HPDE6-E6E7 (cell line): ENCODE measurements at regions not wholly inside any gene's neighbourhood (a gene's known extent, or its start where the extent isn't known, plus 50 kb on each side); places are given as distances from the start of the nearest gene placed in this dataset.
"Not testable (repeated sequence)": the region's sequence is repeated elsewhere in the genome, so short reads cannot be mapped to it uniquely, and the experiment has no call there.

Experiments used
- DNase-seq: peaks from one replicate; pipeline ENCODE4 v3.0.0; 2011; ENCODE audit warnings: missing footprints; ENCODE audit errors: extremely low spot score

DNA sequence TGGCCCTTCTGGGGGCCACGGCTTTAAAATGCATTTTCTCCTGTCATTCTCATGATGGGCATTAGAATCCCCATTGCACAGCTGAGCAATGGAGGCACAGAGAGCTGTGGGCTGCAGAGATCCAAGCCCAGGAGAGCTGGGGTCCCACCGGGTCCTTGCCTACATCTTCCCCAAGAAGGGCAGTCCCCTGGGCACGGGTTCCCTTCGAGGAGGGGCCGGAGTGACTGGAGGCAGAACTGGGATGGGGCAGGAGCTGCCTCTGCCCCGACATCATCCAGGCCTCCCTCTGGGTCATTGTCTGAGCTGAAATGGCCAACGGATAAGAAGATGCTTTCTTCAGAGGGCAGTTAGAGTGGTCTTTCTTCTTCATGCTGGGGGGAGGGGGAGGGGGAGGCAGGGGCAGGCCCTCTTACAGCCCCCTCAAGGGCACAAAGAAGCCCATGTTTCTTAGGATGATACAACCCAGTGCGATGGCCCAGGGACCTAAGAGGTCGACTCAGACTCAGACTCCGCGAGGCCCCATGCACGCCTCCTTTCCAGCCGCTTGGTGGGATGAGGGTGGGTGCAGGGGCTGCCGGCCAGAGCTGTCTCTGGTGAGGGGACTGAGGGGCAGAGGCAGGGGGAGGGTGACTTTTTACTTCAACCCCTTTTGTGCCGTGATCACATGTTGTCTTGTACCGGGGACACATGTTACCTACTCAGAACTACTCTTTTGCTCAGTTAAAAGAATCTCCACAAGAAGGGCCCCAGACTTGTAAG lies 112.4 kb upstream of the IRX2 start:
- DNase-seq: no peak

DNA sequence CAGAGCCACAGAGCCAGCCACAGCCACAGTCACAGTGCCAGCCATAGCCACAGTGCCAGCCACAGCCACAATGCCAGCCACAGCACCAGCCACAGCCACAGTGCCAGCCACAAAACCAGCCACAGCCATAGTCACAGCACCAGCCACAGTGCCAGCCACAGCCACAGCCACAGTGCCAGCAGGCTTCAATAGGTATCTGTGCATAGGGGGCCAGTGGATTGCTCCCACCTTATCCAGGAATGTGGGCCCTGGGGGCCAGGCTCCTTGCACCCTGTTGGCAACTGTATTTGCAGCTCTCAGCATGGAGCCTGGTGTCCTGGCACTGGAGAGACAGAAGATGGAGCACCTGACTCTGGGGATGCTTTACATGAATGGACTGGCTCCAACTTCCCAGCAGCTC lies 111.7 kb upstream of the IRX2 start:
- DNase-seq: no peak

DNA sequence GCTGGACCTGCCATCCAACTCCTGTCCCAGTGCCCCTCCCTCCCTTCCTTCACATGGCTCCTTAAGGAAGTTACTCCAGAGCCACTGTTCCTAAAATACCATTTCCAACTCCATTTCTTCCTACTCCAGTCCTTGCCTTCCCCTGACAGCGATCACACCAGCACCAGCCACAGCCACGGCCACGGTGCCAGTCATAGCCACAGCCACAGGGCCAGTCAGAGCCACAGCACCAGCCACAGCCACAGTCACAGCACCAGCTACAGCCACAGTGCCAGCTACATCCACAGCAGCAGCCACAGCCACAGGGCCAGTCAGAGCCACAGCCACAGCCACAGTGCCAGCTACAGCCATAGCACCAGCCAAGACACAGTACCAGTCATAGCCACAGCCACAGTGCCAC lies 110.7 kb upstream of the IRX2 start:
- DNase-seq: not testable (repeated sequence)

DNA sequence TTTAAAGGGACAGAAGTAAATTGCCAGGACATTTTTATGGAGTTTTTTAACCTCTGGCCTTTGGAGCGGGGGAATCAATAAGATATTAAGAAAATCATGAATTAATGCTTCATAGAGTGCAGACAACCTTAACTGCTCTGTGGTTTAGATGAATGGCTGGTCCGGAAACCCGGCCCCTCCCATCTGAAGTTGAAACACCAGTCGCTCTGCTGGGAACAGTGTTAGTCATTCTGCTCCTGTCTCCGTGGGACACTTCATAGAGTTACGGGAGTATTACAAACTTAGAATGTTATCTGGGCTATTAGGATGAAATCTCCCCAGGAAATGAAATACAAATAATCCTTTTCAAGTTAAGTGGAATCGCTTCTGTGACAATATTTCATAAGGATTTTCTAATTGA lies 110.1 kb upstream of the IRX2 start:
- DNase-seq: no peak

DNA sequence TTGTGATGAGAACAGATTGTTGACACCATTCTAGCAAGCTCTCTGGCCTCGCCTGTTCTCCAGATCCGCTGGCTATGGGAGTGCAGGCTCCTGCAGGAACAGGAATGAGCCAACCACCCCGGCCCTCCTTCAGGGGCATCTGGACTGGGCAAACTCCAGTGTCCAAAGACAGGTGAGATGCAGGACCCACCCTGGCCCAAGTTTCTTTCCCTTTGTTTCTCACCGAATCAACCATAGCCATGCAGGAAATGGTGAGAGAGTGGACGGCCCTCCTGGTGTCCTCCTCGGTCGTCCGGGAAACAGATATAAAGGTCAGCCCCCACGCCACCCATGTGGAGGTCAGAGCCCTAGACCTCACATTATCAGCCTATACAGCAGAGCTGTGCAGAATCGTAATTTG lies 108.6 kb upstream of the IRX2 start:
- no peak for DNase-seq

DNA sequence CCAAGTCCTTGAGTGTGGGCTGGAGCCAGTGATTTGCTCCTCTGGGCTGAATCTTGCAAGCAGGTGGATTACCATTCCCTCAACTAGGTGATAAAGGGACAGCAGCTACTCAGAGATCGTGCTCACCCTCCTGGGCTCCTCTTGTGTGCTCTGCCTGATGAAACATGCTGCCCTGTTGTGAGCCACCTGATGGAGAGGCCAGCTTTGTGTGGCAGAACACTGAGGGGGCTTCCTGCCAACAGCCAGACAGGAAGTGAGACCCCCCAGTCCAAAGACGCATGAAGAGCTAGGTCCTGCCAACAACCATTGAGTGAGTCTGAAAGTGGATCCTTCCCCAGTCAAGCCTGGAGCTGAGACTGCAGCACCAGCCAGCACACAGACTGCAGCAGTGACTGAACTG lies 106.4 kb upstream of the IRX2 start:
- no peak for DNase-seq

DNA sequence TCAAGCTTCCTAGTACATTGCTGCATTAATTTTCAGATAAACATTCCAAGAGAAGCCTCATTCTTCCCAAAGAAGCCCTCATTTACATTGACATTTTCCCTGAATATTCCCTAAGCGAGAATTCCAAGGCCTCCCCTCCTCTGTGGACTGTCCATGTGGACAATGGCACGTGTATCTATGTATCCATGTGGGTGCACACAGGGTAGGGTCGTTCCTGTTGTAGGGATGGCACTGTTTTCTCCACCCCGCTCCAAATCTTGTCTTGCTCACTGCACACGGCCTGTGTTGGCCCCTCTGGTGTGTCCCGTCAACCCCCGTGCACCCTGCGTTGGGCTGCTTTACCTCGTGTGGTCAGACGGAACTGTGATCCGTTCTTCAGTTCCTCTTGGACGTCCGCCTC lies 104.7 kb upstream of the IRX2 start:
- DNase-seq: no peak

DNA sequence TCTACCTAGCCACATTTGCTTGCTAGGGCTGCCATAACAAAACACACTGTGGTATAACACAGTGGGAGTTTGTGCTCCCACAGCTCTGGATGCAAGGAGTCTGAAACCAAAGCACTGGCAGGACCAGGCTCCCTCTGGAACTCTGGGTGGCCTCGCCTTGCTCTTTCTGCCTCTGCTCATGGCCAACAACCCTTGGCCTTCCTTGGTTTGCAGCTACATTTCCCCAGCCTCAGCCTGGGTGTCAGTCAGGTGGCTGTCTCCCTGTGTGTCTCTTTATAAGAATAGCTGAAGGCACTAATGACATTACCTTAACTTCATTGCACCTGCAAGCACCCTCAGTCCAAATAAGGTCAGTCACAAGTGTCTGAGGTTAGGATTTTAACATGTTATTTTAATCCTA lies 101.0 kb upstream of the IRX2 start:
- DNase-seq: no peak

DNA sequence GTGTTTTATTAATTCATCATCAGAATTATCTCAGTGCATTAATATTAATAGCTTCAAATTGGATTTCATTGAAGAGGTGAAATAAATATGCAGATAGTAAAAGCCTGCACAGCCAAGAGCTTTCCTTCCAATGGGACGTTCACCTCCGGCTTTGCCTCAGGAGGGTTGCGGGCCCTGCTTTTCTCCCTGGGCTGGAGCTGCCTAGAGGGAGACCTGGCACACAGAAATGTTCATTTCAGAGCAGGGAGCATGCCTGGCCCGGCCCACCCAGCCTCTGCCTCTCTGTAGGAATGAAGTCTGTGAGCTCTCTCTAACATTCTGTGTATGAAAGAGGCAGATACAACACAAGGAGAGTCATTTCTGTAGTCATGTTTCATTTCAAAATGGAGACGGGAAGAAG lies 100.4 kb upstream of the IRX2 start:
- DNase-seq: no peak

DNA sequence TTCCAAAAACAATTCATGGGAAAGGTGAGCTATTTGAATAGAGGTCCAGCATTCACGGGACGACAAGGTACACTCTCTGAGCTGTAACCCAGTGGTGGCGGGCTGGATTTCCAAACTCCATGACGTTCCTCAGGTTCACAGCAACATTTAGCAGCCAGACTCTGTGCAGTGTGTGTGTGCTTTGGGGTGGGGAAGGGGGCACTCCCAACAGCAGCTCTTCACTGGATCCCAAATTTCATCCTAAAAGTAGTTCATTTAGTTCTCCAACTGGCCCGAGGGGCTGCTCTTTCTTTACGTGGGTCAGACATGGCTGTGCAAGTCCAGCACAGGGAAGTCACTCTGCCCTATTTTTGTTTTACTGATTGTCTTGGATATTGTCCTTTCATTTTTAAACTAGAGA lies 98.0 kb upstream of the IRX2 start:
- no peak for DNase-seq

DNA sequence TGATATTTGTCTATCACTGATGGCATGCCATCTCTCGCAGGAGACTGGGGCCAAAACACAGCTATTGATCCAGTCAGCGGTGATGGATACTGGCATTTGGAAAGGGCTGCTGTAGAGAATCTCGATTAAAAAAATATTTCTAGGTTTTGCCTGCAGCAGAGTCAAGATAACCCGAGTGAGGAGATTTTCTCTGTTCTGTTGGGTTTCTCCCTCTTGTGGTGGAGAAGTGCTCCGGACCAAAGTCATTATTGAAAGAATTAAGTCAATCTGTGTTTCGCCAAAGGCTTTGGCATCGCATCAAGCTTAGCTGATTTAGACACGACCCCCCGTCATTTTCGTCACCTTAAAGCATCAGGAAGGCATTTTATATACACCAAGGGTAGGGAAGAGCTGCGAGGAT lies 97.1 kb upstream of the IRX2 start:
- DNase-seq: no peak

DNA sequence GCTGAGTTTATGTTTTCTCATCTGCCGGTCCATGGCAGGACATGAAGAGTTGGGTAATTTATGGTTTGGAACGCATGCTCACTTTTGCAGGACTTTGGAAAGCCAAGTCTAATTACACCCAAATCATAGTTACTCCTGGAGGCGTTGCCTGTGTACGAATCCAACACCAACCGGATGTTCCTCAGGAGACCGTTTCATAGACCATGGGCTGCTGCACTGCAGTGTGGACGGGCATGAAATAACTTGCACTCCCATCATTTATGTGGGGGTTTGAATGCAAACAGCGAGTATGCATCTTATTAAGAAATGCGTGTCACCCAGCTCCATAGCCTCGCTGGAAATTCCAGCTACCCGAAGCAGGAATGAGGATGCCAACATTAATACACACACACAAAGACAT lies 96.1 kb upstream of the IRX2 start:
- DNase-seq: no peak

DNA sequence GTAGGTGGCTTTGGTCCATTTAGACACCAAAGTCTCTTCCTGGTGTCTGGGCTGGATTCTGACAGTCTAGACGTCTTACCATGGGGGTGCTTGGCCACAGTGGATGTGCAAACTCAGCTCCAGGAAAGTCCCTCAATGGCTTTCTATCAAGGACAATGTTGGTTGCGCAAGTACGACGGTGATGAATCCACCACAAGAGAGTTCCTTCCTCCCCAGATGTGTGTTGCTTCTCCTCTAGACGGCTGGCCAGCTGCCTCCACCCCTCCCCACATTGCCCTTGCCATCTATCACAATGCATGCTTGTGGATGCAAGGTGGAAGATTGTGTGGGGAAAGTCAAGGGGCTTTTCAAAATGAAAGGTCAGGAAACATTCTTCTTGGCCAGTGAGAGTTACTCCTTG lies 89.7 kb upstream of the IRX2 start:
- no peak for DNase-seq

DNA sequence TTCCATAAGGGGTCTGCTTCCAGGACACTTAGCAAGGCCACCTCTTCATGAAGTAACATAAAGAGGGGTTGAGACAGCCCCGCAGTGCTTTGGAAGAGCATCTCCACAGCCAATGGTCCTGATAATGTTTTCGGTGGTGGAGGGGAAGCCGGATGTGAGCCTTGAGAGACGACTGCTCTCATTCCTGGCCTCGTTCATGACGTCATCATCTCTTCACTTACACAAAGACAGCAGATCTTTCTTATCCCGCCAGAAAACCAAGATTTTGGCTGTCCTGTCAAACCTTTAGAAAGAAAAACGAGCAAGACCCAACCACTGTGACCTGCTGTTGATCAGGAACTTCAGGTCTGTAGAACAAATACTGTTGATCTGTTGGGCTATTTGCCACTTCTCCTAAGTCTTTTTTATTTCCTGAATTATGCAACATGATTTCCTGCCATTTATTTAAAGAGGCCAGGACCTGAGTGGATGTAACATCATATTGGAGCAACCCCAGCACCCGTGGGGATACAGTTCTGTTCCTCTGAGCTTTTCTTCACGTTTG lies 89.0 kb upstream of the IRX2 start:
- DNase-seq: no peak

DNA sequence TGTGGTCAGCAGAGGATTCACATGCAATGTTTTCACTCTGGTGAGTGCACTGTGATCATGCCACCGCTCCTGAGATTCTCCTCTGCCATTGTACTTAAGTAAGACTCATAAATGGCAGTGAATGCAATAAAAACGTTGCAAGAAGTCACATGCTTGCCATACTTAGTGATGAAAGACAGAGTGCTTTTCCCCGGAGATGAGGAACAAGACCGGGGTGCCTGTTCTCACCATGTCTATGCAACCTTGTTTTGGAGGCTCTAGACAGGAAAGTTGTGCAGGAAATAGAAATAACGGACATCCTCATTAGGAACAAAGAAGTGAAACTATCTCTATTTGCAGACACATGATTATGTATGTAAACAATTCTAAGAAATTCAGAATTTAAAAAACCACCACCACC lies 84.7 kb upstream of the IRX2 start:
- DNase-seq: no peak

DNA sequence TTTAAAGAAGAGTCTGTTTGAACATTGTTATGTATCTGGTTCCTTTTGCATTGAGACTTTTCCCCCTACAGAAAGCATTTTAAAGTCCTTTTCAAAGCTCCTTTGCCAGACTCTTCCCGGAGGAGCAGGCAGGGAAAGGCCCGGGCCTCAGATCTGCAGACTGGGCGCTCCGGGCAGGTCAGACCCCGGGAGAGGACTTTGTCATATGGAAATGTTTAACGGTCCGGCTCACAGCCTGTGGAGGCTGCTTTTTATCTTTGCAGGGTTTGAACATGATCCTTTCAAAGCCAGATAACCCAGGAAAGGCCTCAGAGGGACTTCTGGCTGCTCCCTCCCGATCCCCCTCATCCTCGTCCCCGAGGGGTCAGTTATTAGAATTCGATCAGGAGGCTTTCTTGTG lies 82.1 kb upstream of the IRX2 start:
- no peak for DNase-seq

DNA sequence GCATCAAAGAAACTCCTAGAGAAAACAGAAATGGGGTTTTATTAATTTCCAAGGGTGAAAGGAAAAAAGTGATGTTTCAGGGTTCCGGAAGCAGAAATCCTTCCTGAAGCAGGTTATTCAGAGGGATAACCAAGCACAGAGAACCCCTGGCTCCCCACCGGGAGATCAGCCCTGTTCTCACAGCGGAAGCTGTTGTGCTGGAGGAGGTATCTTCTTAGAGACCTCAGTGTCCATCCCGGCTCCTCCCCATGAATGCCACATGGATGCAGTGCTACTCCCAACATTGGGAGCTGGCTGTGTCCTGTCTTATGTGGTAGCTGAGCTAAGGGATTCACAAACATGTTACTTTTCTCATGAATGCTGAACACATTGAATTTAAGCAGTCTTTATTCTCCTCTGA lies 80.9 kb upstream of the IRX2 start:
- DNase-seq: no peak

DNA sequence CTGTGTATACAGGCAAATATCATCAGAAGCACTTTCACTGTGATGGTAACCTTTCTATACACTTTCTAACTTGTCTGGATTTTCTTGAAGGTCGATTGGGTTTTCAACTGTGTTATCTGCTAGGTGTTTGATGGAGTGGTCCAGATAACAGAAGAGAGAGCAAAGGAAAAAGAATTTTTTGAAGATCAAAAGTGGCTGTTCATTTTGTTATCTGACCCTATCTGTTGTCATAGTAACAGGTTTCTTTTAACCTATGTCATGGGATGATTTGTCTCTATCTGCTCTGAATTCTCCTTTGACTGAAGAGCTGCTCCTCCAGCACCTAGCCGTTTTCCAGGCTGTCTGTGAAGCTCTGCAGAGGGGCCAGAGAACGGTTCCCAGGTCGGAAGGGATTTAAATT lies 77.8 kb upstream of the IRX2 start:
- no peak for DNase-seq

DNA sequence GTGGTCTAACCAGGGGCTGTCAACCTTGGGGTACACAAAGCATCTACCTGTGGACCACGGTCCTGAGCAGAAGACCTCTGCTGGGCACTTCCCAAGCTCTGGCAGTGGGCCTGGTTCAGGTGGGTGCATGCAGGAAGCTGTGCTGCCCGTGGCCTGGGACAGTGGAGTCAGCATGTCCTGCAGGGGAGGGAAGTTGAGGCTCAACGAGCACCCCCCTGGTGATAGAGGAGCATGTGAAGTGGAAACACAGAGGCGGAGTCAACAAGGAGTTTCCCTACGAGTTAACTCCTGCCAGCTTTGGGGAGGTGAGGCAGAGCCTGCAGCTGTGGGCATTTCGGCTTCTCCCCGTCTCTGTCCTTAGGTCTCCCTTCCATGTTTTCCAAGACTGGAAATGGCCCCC lies 67.5 kb upstream of the IRX2 start:
- DNase-seq: no peak

DNA sequence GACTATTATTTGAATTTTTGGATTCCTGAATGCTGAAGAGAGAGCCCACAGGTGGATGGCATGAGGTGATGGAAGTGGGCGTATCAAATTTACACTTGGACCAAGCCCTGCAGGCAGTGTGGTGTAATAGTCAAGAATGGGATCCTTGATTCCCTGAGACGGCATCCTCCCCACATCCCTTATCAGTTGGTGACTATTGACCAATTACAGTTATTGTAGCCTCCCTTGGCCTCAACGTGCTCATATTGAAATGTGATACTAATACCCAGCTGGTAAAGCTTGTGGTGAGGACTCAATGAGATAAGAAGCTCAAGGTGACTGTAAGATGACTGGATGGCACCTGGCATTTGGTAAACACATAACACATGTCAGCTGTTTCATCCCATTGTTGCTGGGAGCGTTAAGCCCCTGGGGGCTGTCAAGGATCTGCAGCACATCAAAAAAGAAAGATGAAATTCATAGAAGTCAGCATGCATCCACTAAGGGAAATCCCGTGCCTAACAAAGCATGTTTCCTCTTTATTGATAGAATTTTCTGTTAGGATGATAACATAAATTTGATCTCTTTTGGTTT lies 65.6 kb upstream of the IRX2 start:
- DNase-seq: no peak

DNA sequence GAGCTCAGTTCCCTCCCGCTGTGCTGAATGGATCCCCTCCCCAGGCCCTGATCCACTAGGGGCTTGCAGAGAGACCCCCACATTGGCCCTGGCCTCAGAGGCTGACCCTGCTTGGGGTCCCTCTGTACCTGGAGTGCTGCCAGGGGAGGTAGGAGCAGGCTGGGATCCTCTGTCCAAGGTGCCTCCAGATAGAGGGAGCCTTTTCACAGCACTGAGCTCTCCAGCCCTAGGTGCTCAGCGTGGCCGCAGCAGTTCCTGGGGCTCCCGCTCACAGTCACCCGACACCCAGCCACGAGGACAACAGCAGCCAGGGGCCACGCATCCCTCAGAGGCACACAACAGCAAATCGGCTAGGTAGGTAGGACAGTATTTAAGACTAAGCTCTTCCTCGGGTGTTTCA lies 62.2 kb upstream of the IRX2 start:
- no peak for DNase-seq

DNA sequence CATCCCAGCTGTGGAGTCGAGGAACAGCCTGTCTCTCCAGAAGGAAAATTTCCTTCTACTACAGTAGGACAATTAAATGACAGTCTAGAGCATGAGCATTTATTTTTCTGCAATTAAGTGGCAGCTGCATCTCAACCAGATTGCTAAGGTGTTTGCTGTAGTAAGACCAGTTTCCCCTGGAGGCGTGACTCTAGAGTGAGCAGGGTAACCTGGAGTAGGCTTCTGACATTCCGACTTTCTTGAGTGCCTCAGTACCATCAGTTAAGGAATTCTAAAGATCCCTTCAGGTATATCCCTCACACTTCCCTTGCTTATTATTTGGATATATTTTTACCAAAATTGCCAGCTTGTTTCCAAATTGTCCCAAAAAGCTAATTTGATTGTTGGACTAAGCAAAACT lies 59.2 kb upstream of the IRX2 start:
- no peak for DNase-seq

DNA sequence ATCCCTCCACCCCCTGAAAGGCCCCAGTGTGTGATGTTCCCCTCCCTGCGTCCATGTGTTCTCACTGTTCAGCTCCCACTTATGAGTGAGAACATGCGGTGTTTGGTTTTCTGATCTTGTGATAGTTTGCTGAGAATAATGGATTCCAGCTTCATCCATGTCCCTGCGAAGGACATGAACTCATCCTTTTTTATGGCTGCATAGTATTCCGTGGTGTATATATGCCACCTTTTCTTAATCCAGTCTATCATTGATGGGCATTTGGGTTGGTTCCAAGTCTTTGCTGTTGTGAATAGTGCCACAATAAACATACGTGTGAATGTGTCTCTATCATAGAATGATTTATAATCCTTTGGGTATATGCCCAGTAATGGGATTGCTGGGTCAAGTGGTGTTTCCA lies 55.8 kb upstream of the IRX2 start:
- DNase-seq: not testable (repeated sequence)

DNA sequence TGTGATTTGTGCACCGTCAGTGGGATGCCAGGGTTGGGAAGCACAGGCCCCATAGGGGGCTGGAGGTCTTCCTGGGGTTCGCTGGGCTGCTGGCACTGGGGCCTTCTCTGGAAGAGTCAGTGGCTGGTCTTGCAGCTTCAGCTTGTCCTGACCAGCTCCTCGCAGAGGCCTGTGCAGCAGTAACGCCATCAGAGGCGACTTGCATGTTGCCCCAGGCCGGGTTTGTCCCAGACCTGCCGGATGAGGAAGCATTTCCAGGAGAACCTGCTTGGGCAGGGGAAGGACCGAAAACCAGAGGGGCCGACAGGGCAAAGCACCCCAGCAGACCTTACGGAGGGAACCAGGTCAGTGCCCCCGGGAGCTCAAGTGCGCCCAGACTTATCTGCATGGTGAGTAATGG lies 54.7 kb upstream of the IRX2 start:
- DNase-seq: no peak
